ENCODE measurements at regions not wholly inside any gene's neighbourhood (a gene's known extent, or its start where the extent isn't known, plus 50 kb on each side); places are given as distances from the start of the nearest gene placed in this dataset.

GRCh38 chr5:154686490-154686889 lies 68.7 kb upstream of the LARP1 start:
- TF ChIP-seq CREB1 (IDR thresholded peaks at IDR 0.05; ENCODE audit: low read depth) = no peak
- no peak for TF ChIP-seq MAX (IDR thresholded peaks at IDR 0.05)
- no peak for TF ChIP-seq ZBTB7A (IDR thresholded peaks at IDR 0.05; ENCODE audit: low read depth)
- TF ChIP-seq TAF1 (IDR thresholded peaks at IDR 0.05; ENCODE audit: low read depth) = no peak
- TF ChIP-seq REST (IDR thresholded peaks at IDR 0.05; ENCODE audit: low read depth) = no peak
